SKM-1 treated with dmso at 0.1 percent for 144 hours (cell line): ENCODE measurements at regions not wholly inside any gene's neighbourhood (a gene's known extent, or its start where the extent isn't known, plus 50 kb on each side); places are given as distances from the start of the nearest gene placed in this dataset.

Source experiments
- DNase-seq: peaks from one replicate; lab custom pipeline; 2025; ENCODE audit not compliant: unreplicated experiment; lab: John Stamatoyannopoulos, UW

DNA sequence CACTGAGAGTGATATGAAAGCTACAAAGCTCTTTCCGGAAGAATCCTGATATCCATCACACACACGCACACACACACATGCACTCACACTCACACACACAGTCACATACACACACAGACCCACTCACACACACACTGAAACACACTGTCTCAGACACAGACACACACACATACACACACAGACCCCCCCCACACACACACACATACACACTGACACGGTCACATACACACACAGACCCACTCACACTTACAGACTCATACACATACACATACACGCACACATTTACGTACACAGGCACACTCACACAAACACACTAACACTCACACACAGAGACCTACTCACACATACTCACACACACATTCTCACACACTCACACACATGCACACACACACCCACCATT, 58.6 kb downstream of the LIG4 start:
- DNase-seq, result no peak

DNA sequence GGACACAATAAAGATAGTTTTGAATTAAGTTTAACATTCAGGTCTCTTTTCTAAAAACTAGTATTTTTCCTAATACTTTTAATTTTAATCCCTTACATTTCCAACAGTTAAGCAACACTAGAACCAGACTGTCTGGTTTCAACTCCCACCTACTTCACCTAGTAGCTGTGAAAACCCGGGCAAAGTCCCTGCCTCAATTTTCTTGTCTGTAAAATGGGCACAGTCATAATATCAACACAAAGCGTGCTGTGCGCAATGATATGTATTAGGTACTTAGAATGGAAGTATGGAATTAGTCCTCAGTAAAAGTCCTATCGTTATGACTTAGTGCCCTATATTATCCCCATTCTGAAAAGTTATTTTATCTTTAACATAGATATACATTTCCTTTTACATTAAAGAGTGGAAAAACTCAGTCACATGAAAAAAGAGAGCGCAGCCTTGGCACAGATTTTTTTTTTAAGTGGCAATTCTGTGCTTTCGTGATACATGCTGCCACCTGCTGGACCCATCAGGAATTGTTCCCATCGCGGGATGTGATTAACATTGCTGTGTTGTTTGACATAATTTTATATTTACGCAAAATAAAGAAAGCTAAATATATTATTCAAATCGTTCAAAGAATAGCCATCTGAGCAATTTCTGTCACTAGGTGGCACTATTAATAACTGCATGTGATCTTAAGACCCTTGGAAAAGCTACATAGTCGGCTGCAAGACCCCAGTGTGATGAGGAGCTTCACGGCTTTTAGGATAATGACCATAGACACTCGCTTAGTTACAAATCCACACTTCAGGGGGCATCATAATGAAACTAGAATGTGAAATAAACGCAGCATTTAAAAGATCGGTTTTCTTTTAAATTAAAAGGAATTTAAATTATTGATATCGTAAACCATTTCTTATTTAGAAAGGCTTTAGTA, 59.9 kb downstream of the LIG4 start:
- DNase-seq, result no peak

DNA sequence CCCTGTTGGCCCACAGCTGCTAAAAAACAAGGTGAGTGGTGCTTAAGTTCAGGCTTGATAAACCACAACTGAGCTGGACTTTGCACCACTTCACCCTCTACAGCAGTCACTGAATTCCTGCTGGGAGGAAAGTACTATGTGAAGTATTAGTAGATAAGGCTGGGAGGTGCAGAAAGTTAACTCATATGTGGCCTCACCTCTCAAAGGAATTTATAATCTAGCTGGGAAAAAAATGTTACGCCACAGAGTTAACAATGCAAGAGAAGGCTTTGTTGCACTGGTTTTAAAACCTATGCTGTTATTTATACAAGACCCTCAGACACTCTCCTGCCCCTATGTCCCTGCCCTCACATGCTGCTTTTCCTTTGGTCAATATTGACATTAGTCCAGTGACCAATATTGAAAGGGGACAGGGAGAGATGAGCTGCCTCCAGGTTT, 60.9 kb downstream of the LIG4 start:
- DNase-seq, result no peak

DNA sequence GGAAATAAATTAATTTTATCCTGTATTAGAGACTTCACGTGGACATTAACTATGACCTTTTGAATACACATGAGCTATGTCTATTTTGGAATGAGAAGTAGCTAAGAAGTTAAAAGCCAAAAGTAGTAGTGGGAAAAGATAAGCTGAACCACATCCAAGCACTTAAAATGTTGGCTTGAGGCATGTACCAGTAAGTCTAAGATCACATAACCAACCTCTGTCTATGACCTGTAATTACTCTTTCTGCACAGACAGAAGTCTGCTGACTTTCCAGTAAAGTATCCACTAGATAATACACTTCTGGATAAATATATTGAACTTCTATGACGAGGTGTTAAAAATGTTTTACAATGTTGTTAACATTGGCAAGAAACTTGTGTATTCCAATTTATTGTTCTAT, 68.7 kb downstream of the LIG4 start:
- no peak for DNase-seq

DNA sequence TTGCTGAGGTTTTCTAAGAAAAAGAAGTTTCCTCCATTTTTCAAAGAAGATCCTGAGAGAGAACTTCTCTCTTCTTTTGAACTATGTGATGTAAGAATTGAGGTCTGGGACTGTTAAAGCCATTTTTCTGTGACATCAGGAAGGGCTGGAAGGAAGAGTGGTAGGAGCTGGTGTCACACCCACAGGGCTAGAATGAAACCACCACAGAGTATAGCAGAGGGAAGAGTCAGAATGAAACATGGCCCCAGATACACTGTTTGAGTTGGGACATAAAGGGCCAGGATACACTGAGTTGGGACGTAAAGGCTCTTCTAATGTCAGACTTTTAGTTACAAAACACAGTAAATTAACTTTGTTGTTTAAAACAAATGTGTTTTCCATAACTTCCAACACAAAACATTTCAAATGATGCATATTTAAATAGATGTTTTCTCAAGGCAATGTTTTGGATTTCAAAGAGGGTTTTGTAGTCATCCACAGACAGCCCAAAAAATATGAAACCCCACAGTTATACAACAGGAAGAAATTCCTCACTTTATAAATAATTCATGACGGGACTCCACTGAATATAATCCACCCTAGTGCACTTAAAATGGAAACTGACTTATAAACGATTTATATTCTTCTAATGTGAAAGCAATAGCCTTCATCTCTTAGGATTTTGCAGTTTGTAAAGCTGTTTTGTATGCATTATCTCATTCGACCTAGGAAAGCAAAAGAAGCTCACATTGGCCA, 72.5 kb downstream of the LIG4 start:
- no peak for DNase-seq

DNA sequence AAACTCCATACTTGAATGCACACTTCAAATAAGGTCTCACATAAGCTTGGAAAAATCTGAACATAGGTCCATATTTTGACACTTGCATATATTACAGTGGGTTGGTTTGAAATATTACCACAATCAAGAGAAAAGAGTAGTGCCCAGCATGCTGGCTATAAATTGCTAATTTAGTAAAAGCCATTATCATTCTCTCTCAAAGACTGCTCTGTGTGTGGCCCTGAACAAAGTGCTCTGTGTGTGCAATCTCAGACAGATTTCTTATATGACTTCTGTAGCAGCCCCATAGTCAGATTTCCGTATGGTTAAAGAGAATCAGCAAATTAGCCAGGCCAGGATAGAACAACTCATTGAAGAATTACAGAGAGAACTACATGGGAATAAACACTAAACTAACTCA, 78.2 kb downstream of the LIG4 start:
- DNase-seq, result no peak

DNA sequence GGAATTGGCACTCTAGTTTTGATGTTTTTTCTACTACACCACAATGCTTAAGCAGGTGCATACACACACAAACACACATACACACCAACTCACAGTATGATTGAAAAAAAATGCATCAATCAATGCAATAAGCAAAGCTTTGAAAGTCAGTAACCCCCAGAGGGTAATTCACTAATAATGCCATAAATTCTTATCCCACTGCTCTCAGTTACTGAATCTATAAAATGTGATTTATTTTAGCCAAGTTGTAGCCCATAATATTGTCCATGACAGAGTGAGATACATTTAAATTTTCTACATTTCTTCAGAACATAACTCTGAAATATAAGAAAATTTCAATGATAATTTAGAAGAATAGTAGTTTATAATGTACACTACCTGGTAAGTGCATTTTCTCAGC, 87.9 kb downstream of the LIG4 start:
- no peak for DNase-seq

DNA sequence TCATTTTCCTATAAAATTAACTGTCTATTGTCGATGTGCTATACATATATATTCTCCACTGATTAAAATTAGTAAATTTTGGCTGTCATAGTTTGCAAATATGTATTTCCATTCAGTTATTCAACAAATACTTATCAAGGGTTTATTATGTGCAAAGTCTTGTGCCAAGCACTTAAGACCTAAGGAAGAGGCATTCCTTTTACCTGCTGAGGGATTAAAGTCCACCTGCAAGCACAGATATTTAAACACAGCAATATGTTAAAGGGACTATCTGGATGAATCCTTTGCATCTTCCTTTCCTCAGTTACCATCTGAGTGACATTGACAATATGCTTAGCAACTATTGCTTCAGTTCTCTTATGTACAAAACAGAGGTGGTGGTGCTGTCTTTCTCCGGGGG, 89.3 kb downstream of the LIG4 start:
- DNase-seq, result no peak

DNA sequence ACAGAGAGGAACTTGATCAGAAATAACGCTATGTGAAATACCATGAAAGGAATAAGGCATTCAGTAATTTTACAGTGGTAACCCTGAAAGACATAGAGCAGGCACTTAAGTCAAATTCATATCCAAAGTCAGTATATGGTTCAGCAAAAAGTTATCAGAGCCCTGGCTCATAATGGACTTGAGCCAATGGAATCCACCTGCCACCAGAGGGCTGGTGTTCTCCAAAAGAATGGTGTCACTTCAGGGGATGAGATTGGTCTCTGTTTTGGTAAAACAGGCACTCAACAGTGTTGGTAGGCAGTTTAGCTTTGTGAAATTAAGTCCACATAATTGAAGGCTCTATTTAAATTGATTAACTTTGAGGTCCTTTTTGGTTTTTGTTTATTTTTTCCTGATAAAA, 93.9 kb downstream of the LIG4 start:
- DNase-seq, result no peak

DNA sequence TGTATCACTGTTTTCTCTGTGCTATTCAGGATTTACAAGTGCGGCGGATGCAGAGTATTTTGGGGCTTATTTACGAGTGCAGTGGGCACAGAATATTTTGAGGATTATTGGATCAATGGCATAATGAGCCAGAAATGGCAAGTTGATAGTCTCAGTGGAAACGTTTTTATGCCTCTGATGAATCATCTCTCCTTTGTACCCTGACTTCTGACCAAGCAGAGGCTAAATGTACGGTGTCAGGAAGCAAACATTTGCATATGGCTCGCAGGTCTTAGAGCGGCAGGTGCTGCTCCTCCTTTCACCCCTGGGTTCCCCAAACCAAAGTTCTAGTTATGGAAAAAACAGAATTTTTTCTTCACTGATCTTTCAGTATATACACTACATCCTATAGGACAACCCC, 94.5 kb downstream of the LIG4 start:
- no peak for DNase-seq

DNA sequence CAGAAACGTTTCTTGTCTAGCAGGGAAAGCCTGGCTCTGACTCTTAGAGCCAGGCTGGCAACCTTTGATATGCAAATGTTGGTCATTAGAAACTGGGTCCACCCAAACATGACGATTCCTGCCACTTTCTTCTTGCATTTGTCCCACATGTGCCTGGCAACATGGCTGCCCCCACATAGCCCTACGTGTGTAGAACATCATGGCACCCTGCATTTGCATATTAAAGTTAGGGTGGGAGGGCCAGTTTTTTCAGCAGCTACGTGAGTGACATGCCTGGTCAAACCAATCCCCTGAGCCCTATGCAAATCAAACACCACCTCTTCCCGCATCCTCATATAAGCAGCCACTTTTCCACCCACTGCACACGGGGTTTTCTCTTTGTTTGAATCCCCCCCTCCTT, 95.0 kb downstream of the LIG4 start:
- DNase-seq, result no peak

DNA sequence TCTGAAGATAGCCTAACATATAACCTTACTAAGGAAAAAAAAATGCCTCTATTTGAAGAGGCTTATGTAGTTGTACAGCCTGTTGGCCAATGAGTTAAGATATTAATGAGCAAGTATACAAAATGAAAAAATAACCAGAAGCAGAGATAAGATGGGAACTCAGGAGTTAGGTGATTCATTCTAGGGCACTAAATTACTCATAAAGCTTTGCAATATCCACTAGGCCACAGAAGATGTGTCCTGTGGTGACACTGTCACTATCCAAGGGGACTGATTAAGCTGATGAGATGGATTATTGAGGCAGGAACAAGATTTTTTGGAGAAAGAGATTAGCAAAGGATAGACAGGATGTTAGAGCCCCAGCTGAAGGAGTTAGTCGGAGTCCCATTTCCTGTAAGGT, 99.6 kb downstream of the LIG4 start:
- DNase-seq, result no peak

DNA sequence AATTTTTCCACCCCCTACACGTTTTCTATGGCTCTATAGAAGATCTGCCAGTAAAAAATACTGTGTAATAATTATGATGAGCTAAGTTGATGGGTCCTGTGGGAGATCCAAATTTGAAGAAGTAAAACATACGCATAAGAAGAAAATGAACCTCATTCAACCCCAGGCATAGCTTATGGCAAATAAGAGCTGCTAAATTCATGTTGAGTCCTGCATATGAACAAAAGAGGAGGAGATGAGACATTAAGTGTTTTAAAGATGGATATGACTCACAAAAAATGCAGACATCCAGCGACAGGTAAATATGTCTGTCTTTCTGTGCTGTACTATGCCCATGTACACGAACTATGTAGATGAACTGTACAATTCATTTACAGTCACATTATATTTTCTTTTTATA, 101.9 kb downstream of the LIG4 start:
- no peak for DNase-seq

DNA sequence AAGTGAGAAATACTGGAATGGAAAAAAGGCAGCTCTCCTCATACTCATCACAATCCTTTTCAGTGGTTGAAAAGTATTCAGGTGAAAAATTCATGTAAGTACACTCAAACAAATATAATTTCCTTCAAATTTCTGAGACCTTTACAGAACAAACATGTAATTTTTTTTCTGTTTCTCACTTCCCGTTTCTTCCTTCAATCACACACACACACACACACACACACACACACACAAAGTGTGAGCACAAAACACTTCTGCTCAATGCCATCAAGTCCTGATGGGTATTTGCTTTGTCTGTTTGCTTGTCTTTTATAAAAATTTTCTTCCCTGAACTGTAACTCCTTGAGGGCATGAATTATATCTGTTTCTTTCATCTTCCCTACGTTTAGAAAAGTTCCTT, 110.6 kb downstream of the LIG4 start:
- no peak for DNase-seq

DNA sequence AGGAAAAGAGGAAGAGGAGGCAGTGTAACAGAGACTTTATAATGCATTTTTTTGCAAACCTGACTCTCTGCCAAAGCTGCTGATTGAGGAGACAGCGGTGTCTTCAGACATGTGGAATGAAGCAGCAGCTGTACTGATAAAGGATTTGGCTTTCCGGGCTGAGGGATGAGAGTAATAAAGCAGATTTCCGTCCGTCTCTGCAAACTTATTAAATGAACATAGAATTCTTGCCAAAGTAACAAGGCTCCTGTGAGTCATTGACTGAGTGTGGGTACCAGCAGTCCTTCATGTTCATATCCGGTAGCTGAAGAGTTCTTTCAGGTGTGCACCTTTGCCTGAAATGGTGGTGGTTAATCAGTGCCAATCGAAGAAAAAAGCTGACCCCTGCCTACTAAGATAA, 112.6 kb downstream of the LIG4 start:
- DNase-seq, result no peak

DNA sequence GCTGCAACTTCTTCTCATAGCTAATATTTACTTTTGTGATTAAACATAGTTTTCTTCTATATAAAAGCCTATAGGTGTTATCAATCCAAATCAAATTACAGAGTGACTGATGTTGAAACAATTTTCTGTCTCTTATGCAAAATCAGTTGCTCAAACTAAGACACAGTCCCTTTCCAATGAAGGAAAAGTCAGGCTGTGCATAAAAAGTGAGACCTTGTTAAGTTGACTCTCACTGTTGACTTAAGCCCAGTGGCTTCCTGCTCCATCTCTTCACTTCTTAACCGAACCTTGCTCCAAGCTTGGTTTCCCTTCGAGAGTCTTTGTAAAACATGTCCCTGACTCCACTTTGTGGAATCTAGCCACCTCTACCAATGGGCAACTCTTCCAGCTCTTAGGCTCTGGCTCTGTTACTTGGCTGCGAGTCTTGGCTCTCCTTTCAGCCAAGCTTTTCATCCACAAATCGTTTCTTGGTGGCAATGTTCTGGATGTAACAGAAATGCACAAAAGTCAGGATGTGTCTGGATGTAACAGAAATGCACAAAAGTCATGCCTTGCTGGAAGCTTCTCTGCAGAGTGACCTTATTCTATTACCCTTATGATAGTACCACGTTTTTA, 118.9 kb downstream of the LIG4 start:
- DNase-seq, result no peak

DNA sequence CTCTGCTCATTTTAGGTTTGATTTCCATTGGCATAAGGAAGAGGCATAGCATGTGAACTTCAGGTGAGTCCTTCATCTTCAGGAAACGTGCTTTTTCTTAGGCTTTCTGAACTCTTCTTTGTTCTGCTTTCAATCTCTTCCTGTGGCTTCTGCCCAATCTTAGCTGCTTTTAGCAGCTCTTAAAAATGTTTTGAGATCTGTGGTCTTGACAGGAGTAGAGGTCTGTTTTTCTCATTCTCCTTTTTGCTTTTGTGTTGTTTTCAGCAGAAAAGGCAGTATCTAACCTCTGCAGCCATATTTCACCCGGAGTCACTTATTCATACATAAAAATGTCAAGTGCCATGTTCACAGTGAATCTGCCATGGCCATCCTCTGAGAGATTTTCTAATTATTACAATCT, 120.3 kb downstream of the LIG4 start:
- no peak for DNase-seq

DNA sequence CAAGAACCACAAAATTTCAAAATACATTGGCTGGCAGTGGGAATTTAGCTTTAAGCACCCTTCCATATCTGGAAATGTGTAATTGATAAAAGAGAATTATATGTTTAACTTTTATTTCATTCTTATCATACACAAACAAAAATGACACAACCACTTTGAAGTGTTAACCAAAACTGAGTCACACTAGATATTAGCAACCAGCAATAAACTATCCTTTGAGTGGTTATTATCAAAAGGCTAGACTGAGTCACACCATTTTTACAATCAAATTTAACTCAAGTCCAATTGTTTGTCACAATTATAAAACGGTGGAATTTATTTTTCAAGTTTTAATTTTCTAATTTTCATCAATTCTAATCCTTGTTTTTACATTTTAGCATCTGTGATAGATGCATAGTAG, 121.7 kb downstream of the LIG4 start:
- DNase-seq, result no peak

DNA sequence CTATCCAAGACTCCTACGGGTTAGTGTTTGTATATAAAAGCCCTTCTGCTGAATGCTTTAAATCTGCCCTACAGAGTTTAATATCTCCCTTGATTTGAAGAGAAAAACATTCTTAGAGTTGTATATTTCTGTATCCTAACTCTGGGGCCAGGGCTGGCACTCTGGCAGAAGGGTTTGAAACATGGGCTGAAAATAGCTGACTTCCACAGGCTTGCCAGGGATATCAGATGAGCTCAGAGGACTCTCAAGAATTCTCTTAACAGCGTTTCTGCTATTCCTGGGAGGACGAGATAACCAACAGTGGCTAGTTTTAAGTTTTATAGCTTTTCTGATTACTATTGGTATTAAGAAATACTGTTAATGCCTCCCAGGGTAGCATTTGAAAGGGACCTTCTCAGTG, 127.5 kb downstream of the LIG4 start:
- no peak for DNase-seq

DNA sequence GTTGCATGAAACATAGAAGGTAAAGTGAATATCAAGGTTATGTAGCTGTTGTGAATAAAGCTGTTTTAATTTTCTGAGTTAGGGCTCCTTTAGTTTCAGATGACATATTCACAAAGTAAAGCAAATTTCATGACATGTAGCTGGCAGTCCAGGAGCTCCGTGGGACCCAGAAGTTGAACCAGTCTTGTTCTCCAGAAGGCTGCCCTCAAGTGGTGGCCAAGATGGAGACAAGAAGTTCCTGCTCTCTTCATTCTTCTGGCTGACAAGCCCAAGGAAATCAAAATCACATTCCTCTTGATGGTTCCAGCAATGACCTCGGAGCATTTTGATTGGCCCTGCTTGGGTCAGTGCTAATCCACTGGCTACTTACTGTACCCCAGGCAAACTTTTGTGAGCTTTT, 128.7 kb downstream of the LIG4 start:
- DNase-seq, result no peak

DNA sequence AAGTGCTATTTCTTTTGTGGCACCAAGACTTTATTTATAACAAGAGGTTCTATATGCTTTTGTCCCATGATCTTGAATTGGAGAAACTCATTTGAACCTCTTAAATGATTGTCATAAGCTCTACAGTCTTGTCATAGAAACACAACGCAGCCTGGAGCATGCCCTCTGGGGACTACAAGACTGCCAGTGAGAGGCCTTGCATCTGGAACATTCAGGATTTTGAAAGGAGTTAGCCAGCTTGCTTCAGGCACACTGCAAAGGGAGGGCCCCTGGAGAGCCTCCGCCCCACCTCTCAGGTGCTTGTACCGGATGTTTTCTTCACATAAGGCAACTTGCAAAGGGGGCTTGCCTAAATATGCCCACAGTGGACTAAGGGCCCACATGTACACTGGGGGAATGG, 130.5 kb downstream of the LIG4 start:
- no peak for DNase-seq

DNA sequence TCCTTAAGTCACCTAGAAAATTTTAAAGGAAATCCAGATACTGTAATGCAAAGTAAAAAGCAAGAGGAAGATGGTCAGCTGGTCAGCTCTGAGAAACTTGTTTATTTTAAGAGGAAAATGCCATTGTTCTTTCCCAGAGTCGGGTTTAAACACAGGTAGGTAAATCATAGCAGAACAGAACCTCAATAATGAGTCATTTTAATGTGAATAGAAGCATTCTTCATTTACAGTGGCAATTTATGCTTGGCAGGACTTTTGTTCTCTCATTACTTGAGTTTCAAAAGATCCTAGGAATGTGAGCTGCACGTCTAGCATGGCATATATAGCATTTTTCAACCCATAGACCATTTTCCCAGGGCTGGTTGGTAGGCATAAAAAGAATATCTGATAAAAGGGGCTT, 132.3 kb downstream of the LIG4 start:
- no peak for DNase-seq
